Nephron progenitor cell (in vitro differentiated cells): ENCODE measurements at regions not wholly inside any gene's neighbourhood (a gene's known extent, or its start where the extent isn't known, plus 50 kb on each side); places are given as distances from the start of the nearest gene placed in this dataset.
"Not testable (repeated sequence)": the region's sequence is repeated elsewhere in the genome, so short reads cannot be mapped to it uniquely, and the experiment has no call there.

Experiments
- DNase-seq: peaks from one replicate; pipeline ENCODE4 v3.0.0; 2021
- H3K27ac Mint-ChIP-seq: 2 replicates; pipeline ENCODE4 v1.8.0; 2021; ENCODE audit warnings: mild to moderate bottlenecking, moderate library complexity, mixed read lengths
- H3K27me3 Mint-ChIP-seq: 2 replicates; pipeline ENCODE4 v1.8.0; 2021; ENCODE audit warnings: mild to moderate bottlenecking, low read depth, mixed read lengths; ENCODE audit not compliant: poor library complexity
- H3K36me3 Mint-ChIP-seq: 2 replicates; pipeline ENCODE4 v1.8.0; 2021; ENCODE audit warnings: low read depth, mixed read lengths
- H3K4me1 Mint-ChIP-seq: 2 replicates; pipeline ENCODE4 v1.8.0; 2021; ENCODE audit warnings: mixed read lengths
- H3K4me3 Mint-ChIP-seq: 2 replicates; pipeline ENCODE4 v1.8.0; 2021; ENCODE audit warnings: mild to moderate bottlenecking, moderate library complexity, mixed read lengths
- H3K9me3 Mint-ChIP-seq: 2 replicates; pipeline ENCODE4 v1.8.0; 2021; ENCODE audit warnings: mild to moderate bottlenecking, moderate library complexity, mixed read lengths
- CTCF ChIP-seq: fragments of 200-600 bp; sonication (generic); IDR thresholded peaks from 2 replicates; pipeline ENCODE4 v1.5.0; 2021; ENCODE audit warnings: antibody characterized with exemption

GRCh38 chr13:42380420-42381164 is 108.6 kb downstream of the AKAP11 start:
- DNase-seq = no peak
- Mint-ChIP-seq H3K27me3 (no peaks in the 10 kb centered on the region), H3K9me3 (peaks cover 36% of the 10 kb centered on the region), H3K4me1 (peaks cover 6% of the 10 kb centered on the region), H3K4me3 (no peak overlapping the region), H3K36me3 (no peaks in the 10 kb centered on the region), H3K27ac (no peak overlapping the region)
- no peak for TF ChIP-seq CTCF

- Mint-ChIP-seq H3K4me1 (peaks cover 6% of the 10 kb centered on the region), H3K9me3 (peaks cover 36% of the 10 kb centered on the region), H3K36me3 (no peaks in the 10 kb centered on the region), H3K27me3 (no peaks in the 10 kb centered on the region), H3K27ac (no peak overlapping the region), H3K4me3 (no peak overlapping the region)
- DNase-seq = no peak
- TF ChIP-seq CTCF = no peak
Measured at GRCh38 chr13:42381165-42381425, 109.1 kb downstream of the AKAP11 start.

GRCh38 chr13:42381426-42381825 is 109.5 kb downstream of the AKAP11 start:
- not testable (repeated sequence) for DNase-seq, H3K4me1 Mint-ChIP-seq, H3K36me3 Mint-ChIP-seq, H3K27ac Mint-ChIP-seq, H3K27me3 Mint-ChIP-seq, H3K4me3 Mint-ChIP-seq
- peaks cover 36% of the 10 kb centered on the region for H3K9me3 Mint-ChIP-seq

- peaks cover 6% of the 10 kb centered on the region for H3K4me1 Mint-ChIP-seq
- no peaks in the 10 kb centered on the region for H3K36me3 Mint-ChIP-seq
- H3K27me3 Mint-ChIP-seq = no peaks in the 10 kb centered on the region
Measured at GRCh38 chr13:42383025-42383424, 111.1 kb downstream of the AKAP11 start.

GRCh38 chr13:42384265-42384664 is 112.3 kb downstream of the AKAP11 start:
- H3K4me1 Mint-ChIP-seq = peaks cover 6% of the 10 kb centered on the region
- TF ChIP-seq CTCF = no peak

More at GRCh38 chr13:42383025-42383424, 111.1 kb downstream of the AKAP11 start:
- H3K9me3 Mint-ChIP-seq = peaks cover 36% of the 10 kb centered on the region
- no peak for DNase-seq
- H3K4me3 Mint-ChIP-seq = no peak overlapping the region
- no peak overlapping the region for H3K27ac Mint-ChIP-seq
- TF ChIP-seq CTCF = no peak

GRCh38 chr13:42388326-42388725 is 116.4 kb downstream of the AKAP11 start:
- no peak for DNase-seq
- H3K9me3 Mint-ChIP-seq = peaks cover 10% of the 10 kb centered on the region
- H3K4me3 Mint-ChIP-seq = no peak overlapping the region
- no peak for TF ChIP-seq CTCF
- H3K36me3 Mint-ChIP-seq = no peaks in the 10 kb centered on the region
- no peak overlapping the region for H3K27ac Mint-ChIP-seq
- H3K27me3 Mint-ChIP-seq = no peaks in the 10 kb centered on the region
- no peaks in the 10 kb centered on the region for H3K4me1 Mint-ChIP-seq

More at GRCh38 chr13:42384265-42384664, 112.3 kb downstream of the AKAP11 start:
- Mint-ChIP-seq H3K36me3 (no peaks in the 10 kb centered on the region), H3K4me3 (no peak overlapping the region), H3K9me3 (peaks cover 36% of the 10 kb centered on the region), H3K27ac (no peak overlapping the region), H3K27me3 (no peaks in the 10 kb centered on the region)
- no peak for DNase-seq
